Stomach (tissue), 4 donors: ENCODE measurements at regions not wholly inside any gene's neighbourhood (a gene's known extent, or its start where the extent isn't known, plus 50 kb on each side); places are given as distances from the start of the nearest gene placed in this dataset.

Source experiments
- EP300 ChIP-seq: sonication (generic); formaldehyde crosslinking; IDR thresholded peaks from one replicate; pipeline ENCODE4 v1.6.1; 2017; ENCODE audit warnings: antibody characterized with exemption
- POLR2A ChIP-seq, 4 donors: fragments of 450-650 bp; IDR thresholded peaks; one replicate each; pipeline ENCODE4 v1.6.1; 2016; ENCODE audit warnings: antibody characterized with exemption in 4 of 4, control low read depth in 2 of 4, mild to moderate bottlenecking in 1 of 4, moderate library complexity in 1 of 4
- POLR2AphosphoS5 ChIP-seq, 3 donors: sonication (generic); formaldehyde crosslinking; IDR thresholded peaks; one replicate each; pipeline ENCODE4 v1.6.1; 2016; ENCODE audit warnings: antibody characterized with exemption in 3 of 3
- TF ChIP-seq, protein P1 (sequence below), 7 experiments: fragments of 450-650 bp in 4 of 7; fragments of 200-600 bp in 3 of 7; sonication (generic) in 3 of 7; IDR thresholded peaks; one replicate each; pipeline ENCODE4 v1.5.1; 2016 to 2019; ENCODE audit warnings: antibody characterized with exemption in 7 of 7, control low read depth in 2 of 7, mild to moderate bottlenecking in 1 of 7

DNA sequence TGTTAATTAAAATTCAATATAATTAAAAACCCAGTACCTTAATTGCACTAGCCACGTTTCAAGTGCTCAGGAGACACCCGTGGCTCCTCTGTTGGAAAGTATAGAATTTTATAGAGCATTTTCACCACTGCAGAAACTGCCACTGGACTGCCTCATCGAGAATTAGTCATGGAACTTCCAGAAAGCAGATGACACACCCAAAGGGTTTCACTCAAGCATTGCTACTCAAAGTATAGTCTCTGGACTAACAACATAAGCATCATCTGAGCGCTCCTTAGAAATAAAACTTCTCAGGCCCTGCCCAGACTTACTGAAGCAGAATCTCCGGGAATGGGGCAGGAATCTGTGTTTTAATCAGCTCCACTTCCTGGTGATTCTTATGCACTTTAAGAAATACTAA lies 63.5 kb upstream of the GPR139 start:
- no peak for TF ChIP-seq POLR2AphosphoS5 (IDR thresholded peaks at IDR 0.05)
- TF ChIP-seq POLR2A (IDR thresholded peaks at IDR 0.05), result no peak
- TF ChIP-seq, protein P1, sequence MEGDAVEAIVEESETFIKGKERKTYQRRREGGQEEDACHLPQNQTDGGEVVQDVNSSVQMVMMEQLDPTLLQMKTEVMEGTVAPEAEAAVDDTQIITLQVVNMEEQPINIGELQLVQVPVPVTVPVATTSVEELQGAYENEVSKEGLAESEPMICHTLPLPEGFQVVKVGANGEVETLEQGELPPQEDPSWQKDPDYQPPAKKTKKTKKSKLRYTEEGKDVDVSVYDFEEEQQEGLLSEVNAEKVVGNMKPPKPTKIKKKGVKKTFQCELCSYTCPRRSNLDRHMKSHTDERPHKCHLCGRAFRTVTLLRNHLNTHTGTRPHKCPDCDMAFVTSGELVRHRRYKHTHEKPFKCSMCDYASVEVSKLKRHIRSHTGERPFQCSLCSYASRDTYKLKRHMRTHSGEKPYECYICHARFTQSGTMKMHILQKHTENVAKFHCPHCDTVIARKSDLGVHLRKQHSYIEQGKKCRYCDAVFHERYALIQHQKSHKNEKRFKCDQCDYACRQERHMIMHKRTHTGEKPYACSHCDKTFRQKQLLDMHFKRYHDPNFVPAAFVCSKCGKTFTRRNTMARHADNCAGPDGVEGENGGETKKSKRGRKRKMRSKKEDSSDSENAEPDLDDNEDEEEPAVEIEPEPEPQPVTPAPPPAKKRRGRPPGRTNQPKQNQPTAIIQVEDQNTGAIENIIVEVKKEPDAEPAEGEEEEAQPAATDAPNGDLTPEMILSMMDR (IDR thresholded peaks at IDR 0.05), result no peak
- TF ChIP-seq EP300, result no peak
